ENCODE measurements at regions not wholly inside any gene's neighbourhood (a gene's known extent, or its start where the extent isn't known, plus 50 kb on each side); places are given as distances from the start of the nearest gene placed in this dataset.

GRCh38 chr2:128497461-128497860 lies 178.8 kb upstream of the HS6ST1 start (continued):
- TF ChIP-seq TIGD3 (CRISPR knock-in tag; IDR thresholded peaks at IDR 0.05; ENCODE audit: borderline replicate concordance) = no peak

- Histone ChIP-seq H2AFZ (ENCODE audit: low read length) (no peak overlapping the region), H3K27ac (ENCODE audit: extremely low read length, insufficient read depth, low read length) (no peak overlapping the region), H3K9ac (ENCODE audit: insufficient read depth, low read depth, low read length) (no peak overlapping the region), H3K4me1 (ENCODE audit: insufficient read depth, low read length) (peaks cover 7% of the 10 kb centered on the region; the same call in 1 of the 2 replicates), H3K79me2 (ENCODE audit: insufficient read depth, low read length) (no peaks in the 10 kb centered on the region), H3K4me2 (ENCODE audit: low read depth, low read length) (no peak overlapping the region), H3K4me3 (replicated peaks in 1 of 3; ENCODE audit: insufficient read depth in 1 of 3, low read depth in 2 of 3, low read length in 3 of 3) (no peak overlapping the region), H3K9me3 (ENCODE audit: low read length) (no peaks in the 10 kb centered on the region), H3K27me3 (ENCODE audit: control insufficient read depth in 1 of 2, insufficient read depth in 2 of 2, low read length in 2 of 2) (peaks cover 6 to 28% of the 10 kb centered on the region in 2 experiments; a peak in 4 of 5 replicates), H3K36me3 (replicated peaks in 1 of 2; ENCODE audit: control insufficient read depth in 1 of 2, insufficient read depth in 2 of 2, low read length in 2 of 2) (no peaks in the 10 kb centered on the region), H4K20me1 (ENCODE audit: insufficient read depth, low read length) (no peaks in the 10 kb centered on the region)
- no peak for DNase-seq (ENCODE audit: low spot score)
- WGBS (ENCODE audit: low lambda C conversion rate) = 61% methylated on average over 8 of the region's 8 CpGs
- ChIA-PET POLR2A (no interaction called here), CTCF (ENCODE audit: low intra/inter-chr PET ratio, low total read pairs) (no interaction called here)
- TF ChIP-seq ZNF441 (CRISPR knock-in tag; IDR thresholded peaks at IDR 0.05; ENCODE audit: borderline replicate concordance) (no peak), ZNF430 (CRISPR knock-in tag; IDR thresholded peaks at IDR 0.05) (no peak), IRX3 (CRISPR knock-in tag; IDR thresholded peaks at IDR 0.05; ENCODE audit: borderline replicate concordance, low read depth) (no peak), ELK4 (CRISPR knock-in tag; IDR thresholded peaks at IDR 0.05; ENCODE audit: borderline replicate concordance) (no peak), TOPORS (CRISPR knock-in tag; IDR thresholded peaks at IDR 0.05) (no peak), POLR2AphosphoS2 (IDR thresholded peaks at IDR 0.05; ENCODE audit: low read depth, low read length) (no peak), ZNF280B (CRISPR knock-in tag; IDR thresholded peaks at IDR 0.05; ENCODE audit: borderline replicate concordance) (no peak), PREB (CRISPR knock-in tag; IDR thresholded peaks at IDR 0.05) (no peak), NCOR1 (IDR thresholded peaks at IDR 0.05; ENCODE audit: borderline replicate concordance, low read length) (no peak), HDAC6 (IDR thresholded peaks at IDR 0.05; ENCODE audit: low read depth, low read length) (no peak), ZBTB20 (CRISPR knock-in tag; IDR thresholded peaks at IDR 0.05; ENCODE audit: borderline replicate concordance, low read depth) (no peak), MAFG (CRISPR knock-in tag; IDR thresholded peaks at IDR 0.05) (no peak), FOXC1 (CRISPR knock-in tag; IDR thresholded peaks at IDR 0.05; ENCODE audit: borderline replicate concordance) (no peak), STAG1 (CRISPR knock-in tag; IDR thresholded peaks at IDR 0.05) (no peak), EED (CRISPR knock-in tag; IDR thresholded peaks at IDR 0.05) (no peak), ZBTB34 (CRISPR knock-in tag; IDR thresholded peaks at IDR 0.05) (no peak), NFKBIZ (CRISPR knock-in tag; IDR thresholded peaks at IDR 0.05) (no peak)
- FAIRE-seq = no peak
- BruUV-seq (replicated peaks) = no TSS peak
- in situ Hi-C loops (cut with HindIII; ENCODE audit: extremely low pct_ligation_motif_present, low pct_unique_long_range_greater_than_20kb) = no loop called here
- intact Hi-C loops (cut with micrococcal nuclease; ENCODE audit: unreplicated experiment) = no loop called here
- no peak for ATAC-seq
These were observed 179.4 kb upstream of the HS6ST1 start for GRCh38 chr2:128498086-128498485.
